ENCODE measurements at regions not wholly inside any gene's neighbourhood (a gene's known extent, or its start where the extent isn't known, plus 50 kb on each side); places are given as distances from the start of the nearest gene placed in this dataset.
A peak's percentile ranks its signal among the peaks of the same experiment; 100 is the strongest.

GRCh38 chr13:50584856-50585580 is 258.5 kb downstream of the DLEU7 start:
- Mint-ChIP-seq H3K4me1 (peaks cover 11% of the 10 kb centered on the region), H3K9me3 (no peaks in the 10 kb centered on the region), H3K27ac (no peak overlapping the region), H3K4me3 (no peak overlapping the region), H3K36me3 (ENCODE audit: low read depth) (no peaks in the 10 kb centered on the region), H3K27me3 (peaks cover 2% of the 10 kb centered on the region)
- CTCF ChIA-PET: no interaction called here
- DNase-seq: no peak
- POLR2A ChIA-PET: no interaction called here

- Mint-ChIP-seq H3K27me3 (peaks cover 2% of the 10 kb centered on the region), H3K36me3 (ENCODE audit: low read depth) (no peaks in the 10 kb centered on the region), H3K27ac (no peak overlapping the region), H3K9me3 (no peaks in the 10 kb centered on the region), H3K4me1 (peaks cover 11% of the 10 kb centered on the region), H3K4me3 (no peak overlapping the region)
- ChIA-PET CTCF (interaction anchor here (0.8 kb wide), 1 partner anchor 21 kb away, joined by 3 read pairs; no protein-coding TSS in a partner anchor), POLR2A (no interaction called here)
- DNase-seq: no peak
Measured at GRCh38 chr13:50585674-50586413, 257.6 kb downstream of the DLEU7 start.

DNA sequence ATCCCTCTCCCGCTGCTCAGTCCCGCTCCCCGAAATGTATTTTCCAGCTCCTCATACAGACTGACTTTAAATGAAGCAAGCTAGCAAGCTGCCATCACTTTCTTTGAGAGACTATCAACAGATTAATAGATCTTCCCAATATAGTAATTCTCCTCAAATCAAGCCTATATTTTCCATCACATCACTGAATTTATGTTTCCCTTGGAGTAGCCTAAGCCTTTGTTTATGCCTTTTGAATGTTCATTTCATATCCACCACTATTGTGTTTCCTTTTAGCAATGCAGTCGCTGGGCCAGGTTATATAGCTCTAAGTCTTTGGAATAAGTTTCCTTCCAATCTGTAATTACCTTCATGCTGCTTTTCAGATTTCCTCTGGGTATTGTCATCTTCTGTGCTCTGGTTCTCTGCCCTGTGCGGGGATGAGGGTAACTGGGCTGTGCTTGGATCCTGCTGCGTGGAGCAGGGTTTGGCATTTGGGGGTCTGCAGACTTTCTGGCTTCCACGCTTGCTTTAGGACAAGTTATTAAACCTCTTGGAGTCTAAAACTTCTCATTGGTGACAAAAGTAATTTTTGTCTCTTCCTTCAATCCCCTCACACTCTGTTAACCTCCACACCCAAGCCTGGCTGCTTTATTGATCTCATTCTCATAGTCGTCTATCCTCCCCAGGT is 256.9 kb downstream of the DLEU7 start:
- H3K4me3 Mint-ChIP-seq: no peak overlapping the region
- CTCF ChIA-PET: interaction anchor here (0.8 kb wide), 1 partner anchor 20 kb away, joined by 3 read pairs; no protein-coding TSS in a partner anchor
- no peak for DNase-seq
- H3K27me3 Mint-ChIP-seq: peaks cover 2% of the 10 kb centered on the region
- peaks cover 11% of the 10 kb centered on the region for H3K4me1 Mint-ChIP-seq
- POLR2A ChIA-PET: no interaction called here
- H3K27ac Mint-ChIP-seq: no peak overlapping the region
- H3K9me3 Mint-ChIP-seq: no peaks in the 10 kb centered on the region
- H3K36me3 Mint-ChIP-seq (ENCODE audit: low read depth): no peaks in the 10 kb centered on the region

- H3K27ac Mint-ChIP-seq: no peak overlapping the region
- H3K4me1 Mint-ChIP-seq: peaks cover 11% of the 10 kb centered on the region
- H3K9me3 Mint-ChIP-seq: no peaks in the 10 kb centered on the region
- H3K4me3 Mint-ChIP-seq: no peak overlapping the region
- CTCF ChIA-PET: no interaction called here
- no peak for DNase-seq
- POLR2A ChIA-PET: no interaction called here
- peaks cover 2% of the 10 kb centered on the region for H3K27me3 Mint-ChIP-seq
- no peaks in the 10 kb centered on the region for H3K36me3 Mint-ChIP-seq (ENCODE audit: low read depth)
Measured at GRCh38 chr13:50587115-50587514, 256.4 kb downstream of the DLEU7 start.

GRCh38 chr13:50587645-50588373 is 255.7 kb downstream of the DLEU7 start:
- ChIA-PET POLR2A (no interaction called here), CTCF (interaction anchor here (1.4 kb wide), 1 partner anchor 12 kb away, joined by 3 read pairs; no protein-coding TSS in a partner anchor)
- Mint-ChIP-seq H3K36me3 (ENCODE audit: low read depth) (no peaks in the 10 kb centered on the region), H3K9me3 (no peaks in the 10 kb centered on the region), H3K4me1 (peaks cover 13% of the 10 kb centered on the region), H3K27me3 (peaks cover 2% of the 10 kb centered on the region), H3K27ac (no peak overlapping the region), H3K4me3 (no peak overlapping the region)
- DNase-seq: no peak

- H3K27me3 Mint-ChIP-seq: peaks cover 2% of the 10 kb centered on the region
- H3K4me3 Mint-ChIP-seq: no peak overlapping the region
- H3K36me3 Mint-ChIP-seq (ENCODE audit: low read depth): no peaks in the 10 kb centered on the region
- POLR2A ChIA-PET: interaction anchor here (0.7 kb wide), 1 partner anchor 125 kb away, joined by 6 read pairs; no protein-coding TSS in a partner anchor
- DNase-seq: no peak
- CTCF ChIA-PET: interaction anchor here (1.4 kb wide), 1 partner anchor 13 kb away, joined by 3 read pairs; no protein-coding TSS in a partner anchor
- H3K27ac Mint-ChIP-seq: no peak overlapping the region
- no peaks in the 10 kb centered on the region for H3K9me3 Mint-ChIP-seq
- peaks cover 21% of the 10 kb centered on the region for H3K4me1 Mint-ChIP-seq
Measured at GRCh38 chr13:50588491-50589130, 254.9 kb downstream of the DLEU7 start.

DNA sequence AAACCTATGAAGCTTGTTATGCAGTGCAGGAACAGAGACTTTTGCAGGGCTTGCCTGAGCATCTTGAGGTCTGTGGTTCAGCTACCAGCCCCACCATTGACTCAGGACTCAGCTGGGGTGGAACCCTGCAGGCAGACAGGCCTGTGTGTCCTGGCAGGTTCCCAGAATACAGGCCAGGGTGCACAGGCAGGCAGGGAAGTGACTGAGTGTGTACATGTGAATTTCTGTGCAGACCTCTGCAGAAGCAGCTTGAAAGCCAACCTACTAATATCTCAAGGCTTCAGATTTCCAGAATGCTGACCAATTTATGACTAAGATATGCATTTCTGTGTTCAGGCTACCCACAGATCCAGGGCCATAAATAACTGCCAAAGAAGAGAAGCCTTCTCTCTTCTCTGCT is 254.4 kb downstream of the DLEU7 start:
- Mint-ChIP-seq H3K4me3 (no peak overlapping the region), H3K36me3 (ENCODE audit: low read depth) (no peaks in the 10 kb centered on the region), H3K9me3 (no peaks in the 10 kb centered on the region), H3K27me3 (peaks cover 2% of the 10 kb centered on the region), H3K27ac (no peak overlapping the region), H3K4me1 (peaks cover 24% of the 10 kb centered on the region)
- ChIA-PET CTCF (no interaction called here), POLR2A (interaction anchor here (0.7 kb wide), 1 partner anchor 125 kb away, joined by 6 read pairs; no protein-coding TSS in a partner anchor)
- no peak for DNase-seq

DNA sequence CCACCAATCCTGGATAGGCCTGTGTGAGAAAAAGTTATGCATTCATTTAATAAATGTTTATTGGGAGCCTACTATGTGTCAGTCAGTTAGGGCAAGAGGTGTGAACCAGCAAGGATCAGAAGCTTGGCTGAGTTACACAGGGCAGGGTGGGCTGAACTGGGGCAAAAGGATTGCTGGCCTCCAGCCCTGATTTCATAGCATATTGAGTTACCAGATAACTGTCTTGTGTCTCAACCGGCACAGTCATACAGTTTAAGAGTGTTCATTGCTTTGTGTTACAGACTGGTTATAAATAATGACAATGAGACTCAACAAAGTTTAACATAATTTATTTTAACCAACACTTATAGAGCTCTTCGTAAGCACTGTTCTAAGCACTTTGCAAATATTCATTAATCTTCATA is 253.8 kb downstream of the DLEU7 start:
- ChIA-PET POLR2A (interaction anchor here (0.6 kb wide), 1 partner anchor 25 kb away, joined by 3 read pairs; no protein-coding TSS in a partner anchor), CTCF (interaction anchor here (1.2 kb wide), 1 partner anchor 211 kb away, joined by 3 read pairs; no protein-coding TSS in a partner anchor)
- Mint-ChIP-seq H3K4me3 (no peak overlapping the region), H3K9me3 (no peaks in the 10 kb centered on the region), H3K27me3 (peaks cover 2% of the 10 kb centered on the region), H3K27ac (no peak overlapping the region), H3K4me1 (peaks cover 30% of the 10 kb centered on the region), H3K36me3 (ENCODE audit: low read depth) (no peaks in the 10 kb centered on the region)
- no peak for DNase-seq

DNA sequence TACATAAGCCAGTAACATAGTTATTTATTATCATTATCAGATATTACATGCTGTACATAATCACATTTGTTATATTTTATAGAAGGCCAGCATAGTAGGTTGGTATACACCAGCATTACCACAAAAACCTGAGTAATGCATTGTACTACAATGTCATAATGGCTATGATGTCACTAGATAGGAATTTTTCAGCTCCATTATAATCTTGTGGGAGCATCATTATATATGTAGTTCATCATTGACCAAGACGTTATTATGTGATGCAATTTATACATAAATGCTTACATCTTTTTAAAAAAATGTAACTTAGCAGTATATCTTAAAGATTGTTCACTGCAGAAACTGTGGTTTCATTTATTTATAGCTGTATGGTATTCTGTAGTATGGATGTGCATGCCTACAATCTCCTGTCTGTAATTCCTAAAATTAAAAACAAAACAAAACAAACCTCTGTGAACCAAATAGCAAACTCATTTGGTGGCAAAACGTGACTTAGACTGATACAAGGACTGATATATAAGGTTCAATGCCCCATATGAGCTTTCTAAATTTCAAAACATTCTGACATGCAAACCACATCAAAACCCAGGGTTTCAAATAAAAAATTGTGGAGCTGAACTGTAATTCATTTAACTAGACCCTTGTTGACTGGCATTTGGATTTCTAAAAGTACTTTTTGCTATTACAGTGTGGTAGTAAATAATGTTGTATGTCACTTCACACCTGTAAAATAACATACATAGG is 250.9 kb downstream of the DLEU7 start:
- Mint-ChIP-seq H3K27ac (no peak overlapping the region), H3K4me1 (peaks cover 48% of the 10 kb centered on the region), H3K36me3 (ENCODE audit: low read depth) (no peaks in the 10 kb centered on the region), H3K27me3 (no peaks in the 10 kb centered on the region), H3K9me3 (no peaks in the 10 kb centered on the region), H3K4me3 (no peak overlapping the region)
- CTCF ChIA-PET: interaction anchor here (1.2 kb wide), 2 partner anchors 11 to 17 kb away, joined by 3 read pairs; no protein-coding TSS in a partner anchor
- no peak for DNase-seq
- POLR2A ChIA-PET: interaction anchor here (0.6 kb wide), 1 partner anchor 132 kb away, joined by 4 read pairs; no protein-coding TSS in a partner anchor

- peaks cover 48% of the 10 kb centered on the region for H3K4me1 Mint-ChIP-seq
- H3K27me3 Mint-ChIP-seq: peaks cover 2% of the 10 kb centered on the region
- peak overlapping the region; percentile 34 for H3K27ac Mint-ChIP-seq
- H3K4me3 Mint-ChIP-seq: no peak overlapping the region
- H3K36me3 Mint-ChIP-seq (ENCODE audit: low read depth): no peaks in the 10 kb centered on the region
- no peak for DNase-seq
- no peaks in the 10 kb centered on the region for H3K9me3 Mint-ChIP-seq
- ChIA-PET CTCF (interaction anchor here (1.2 kb wide), 1 partner anchor 18 kb away, joined by 3 read pairs; no protein-coding TSS in a partner anchor), POLR2A (no interaction called here)
Measured at GRCh38 chr13:50593207-50593606, 250.3 kb downstream of the DLEU7 start.

GRCh38 chr13:50594276-50595051 is 249.0 kb downstream of the DLEU7 start:
- POLR2A ChIA-PET: no interaction called here
- H3K9me3 Mint-ChIP-seq: no peaks in the 10 kb centered on the region
- DNase-seq: peak; percentile 27
- H3K27ac Mint-ChIP-seq: peak overlapping the region; percentile 91
- H3K36me3 Mint-ChIP-seq (ENCODE audit: low read depth): no peaks in the 10 kb centered on the region
- peaks cover 38% of the 10 kb centered on the region for H3K4me1 Mint-ChIP-seq
- H3K4me3 Mint-ChIP-seq: peak overlapping the region; percentile 55
- peaks cover 3% of the 10 kb centered on the region for H3K27me3 Mint-ChIP-seq
- CTCF ChIA-PET: no interaction called here
